Omental fat pad (tissue), 3 donors: ENCODE measurements at regions not wholly inside any gene's neighbourhood (a gene's known extent, or its start where the extent isn't known, plus 50 kb on each side); places are given as distances from the start of the nearest gene placed in this dataset.
"Not testable (repeated sequence)": the region's sequence is repeated elsewhere in the genome, so short reads cannot be mapped to it uniquely, and the experiment has no call there.

Source experiments
- ATAC-seq: fragments of 150-250 bp; one replicate; pipeline ENCODE4 v1.9.1; 2016; ENCODE audit warnings: mild to moderate bottlenecking, moderate library complexity; ENCODE audit not compliant: low FRiP score
- DNase-seq: peaks from one replicate; pipeline ENCODE4 v3.0.0-alpha.2; 2019; ENCODE audit warnings: low spot score
- TF ChIP-seq, protein P1 (sequence below), 3 donors: fragments of 450-650 bp; IDR thresholded peaks; one replicate each; pipeline ENCODE4 v1.5.1; 2016 to 2017; ENCODE audit warnings: antibody characterized with exemption in 3 of 3, mild to moderate bottlenecking in 3 of 3, moderate library complexity in 2 of 3

DNA sequence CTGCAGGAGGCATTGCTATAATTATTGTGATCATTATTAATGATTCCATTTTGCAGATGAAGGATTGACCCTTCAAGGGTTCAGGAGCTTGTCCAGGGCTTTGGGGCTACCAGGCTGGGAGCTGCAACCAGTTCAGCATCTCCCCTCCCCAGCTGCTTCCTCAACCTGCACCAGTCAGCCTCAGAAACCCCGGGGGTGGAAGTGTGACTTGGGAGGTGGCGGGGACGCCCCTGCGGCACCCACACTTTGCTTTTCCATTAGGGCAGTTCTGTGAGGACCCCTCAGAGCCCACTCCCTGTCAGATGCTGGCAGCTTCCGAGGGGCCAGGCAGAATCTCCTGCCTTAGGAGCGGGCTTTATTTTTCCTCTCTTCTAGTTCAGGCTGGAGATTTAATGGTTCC is 85.6 kb downstream of the OLFM1 start:
- ATAC-seq (no peak), DNase-seq (no peak)
- TF ChIP-seq, protein P1, sequence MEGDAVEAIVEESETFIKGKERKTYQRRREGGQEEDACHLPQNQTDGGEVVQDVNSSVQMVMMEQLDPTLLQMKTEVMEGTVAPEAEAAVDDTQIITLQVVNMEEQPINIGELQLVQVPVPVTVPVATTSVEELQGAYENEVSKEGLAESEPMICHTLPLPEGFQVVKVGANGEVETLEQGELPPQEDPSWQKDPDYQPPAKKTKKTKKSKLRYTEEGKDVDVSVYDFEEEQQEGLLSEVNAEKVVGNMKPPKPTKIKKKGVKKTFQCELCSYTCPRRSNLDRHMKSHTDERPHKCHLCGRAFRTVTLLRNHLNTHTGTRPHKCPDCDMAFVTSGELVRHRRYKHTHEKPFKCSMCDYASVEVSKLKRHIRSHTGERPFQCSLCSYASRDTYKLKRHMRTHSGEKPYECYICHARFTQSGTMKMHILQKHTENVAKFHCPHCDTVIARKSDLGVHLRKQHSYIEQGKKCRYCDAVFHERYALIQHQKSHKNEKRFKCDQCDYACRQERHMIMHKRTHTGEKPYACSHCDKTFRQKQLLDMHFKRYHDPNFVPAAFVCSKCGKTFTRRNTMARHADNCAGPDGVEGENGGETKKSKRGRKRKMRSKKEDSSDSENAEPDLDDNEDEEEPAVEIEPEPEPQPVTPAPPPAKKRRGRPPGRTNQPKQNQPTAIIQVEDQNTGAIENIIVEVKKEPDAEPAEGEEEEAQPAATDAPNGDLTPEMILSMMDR (IDR thresholded peaks at IDR 0.05): no peak

GRCh38 chr9:135174248-135174647 is 86.8 kb downstream of the OLFM1 start:
- ATAC-seq (no peak), DNase-seq (no peak)
- TF ChIP-seq, protein P1 (IDR thresholded peaks at IDR 0.05): no peak

GRCh38 chr9:135174981-135175380 is 87.5 kb downstream of the OLFM1 start:
- TF ChIP-seq, protein P1 (IDR thresholded peaks at IDR 0.05): no peak
- DNase-seq (no peak), ATAC-seq (no peak)

GRCh38 chr9:135176284-135176683 is 88.8 kb downstream of the OLFM1 start:
- TF ChIP-seq, protein P1 (IDR thresholded peaks at IDR 0.05): no peak
- DNase-seq (no peak), ATAC-seq (no peak)

GRCh38 chr9:135177562-135177961 is 90.1 kb downstream of the OLFM1 start:
- not testable (repeated sequence) for ATAC-seq, DNase-seq

DNA sequence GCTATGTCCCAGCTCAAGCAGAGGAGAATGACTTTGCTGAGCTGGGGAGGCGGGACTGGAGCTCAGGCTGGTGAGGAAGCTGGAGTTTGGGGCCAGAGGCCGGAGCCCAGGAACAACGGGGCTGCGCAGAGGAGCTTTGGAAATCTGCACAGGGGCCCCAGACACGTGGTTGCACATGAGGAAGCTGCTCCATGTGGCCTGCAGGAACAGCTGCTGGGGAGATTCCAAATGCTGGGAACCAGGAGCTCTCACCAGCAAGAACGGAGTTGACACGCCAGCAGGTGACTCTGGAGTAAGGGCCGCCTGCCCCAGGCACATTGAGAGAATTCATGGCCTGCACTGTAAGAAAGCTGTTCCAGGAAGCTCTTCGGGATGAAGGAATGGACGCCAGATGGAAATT is 91.0 kb downstream of the OLFM1 start:
- ATAC-seq: no peak
- DNase-seq: no peak
- TF ChIP-seq, protein P1 (IDR thresholded peaks at IDR 0.05): no peak

DNA sequence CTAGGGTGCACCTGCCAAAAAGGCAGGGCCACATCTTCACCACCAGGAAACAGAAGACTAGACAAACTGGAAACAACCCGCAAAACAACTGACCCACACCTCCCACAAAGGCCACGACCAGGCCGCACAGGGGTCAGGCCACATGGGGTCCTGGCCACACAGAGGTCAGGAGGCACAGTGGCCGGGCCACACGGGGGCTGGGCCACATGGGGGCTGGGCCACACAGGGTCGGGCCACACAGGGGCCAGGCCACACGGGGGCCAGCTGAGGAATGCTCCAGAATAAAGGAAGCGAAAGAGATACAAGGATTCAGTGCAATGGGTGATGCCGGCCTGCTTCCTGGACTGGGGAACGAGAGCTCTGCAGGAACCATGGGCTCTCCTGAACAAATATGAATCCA is 91.6 kb downstream of the OLFM1 start:
- DNase-seq (no peak), ATAC-seq (no peak)
- TF ChIP-seq, protein P1 (IDR thresholded peaks at IDR 0.05): no peak

GRCh38 chr9:135179976-135180375 is 92.5 kb downstream of the OLFM1 start:
- TF ChIP-seq, protein P1 (IDR thresholded peaks at IDR 0.05): no peak
- no peak for ATAC-seq
- DNase-seq: no peak
